Thyroid gland (tissue), 4 donors: ENCODE measurements at regions not wholly inside any gene's neighbourhood (a gene's known extent, or its start where the extent isn't known, plus 50 kb on each side); places are given as distances from the start of the nearest gene placed in this dataset.

Experiments used
- DNase-seq, 2 donors: peaks; one replicate each; pipeline ENCODE4 v3.0.0-alpha.2; 2019
- H3K27ac ChIP-seq, 3 donors: fragments of 200-600 bp; sonication (generic); 1 replicate in 2 of 3; 2 replicates in 1 of 3; pipeline ENCODE4 v1.5.1; 2016 to 2019; ENCODE audit warnings: mild to moderate bottlenecking in 1 of 3, moderate library complexity in 1 of 3
- H3K27me3 ChIP-seq: fragments of 200-600 bp; sonication (generic); one replicate; pipeline ENCODE4 v1.5.1; 2019
- H3K36me3 ChIP-seq, 2 donors: fragments of 200-600 bp; sonication (generic); one replicate each; pipeline ENCODE4 v1.5.1; 2016 to 2019
- H3K4me1 ChIP-seq, 2 donors: fragments of 200-600 bp; sonication (generic); one replicate each; pipeline ENCODE4 v1.5.1; 2017 to 2019
- H3K4me3 ChIP-seq, 3 donors: fragments of 200-600 bp; sonication (generic); replicated peaks in 1 of 3; 1 replicate in 2 of 3; 2 replicates in 1 of 3; pipeline ENCODE4 v1.5.1; 2016; ENCODE audit warnings: mild to moderate bottlenecking in 1 of 3
- H3K9me3 ChIP-seq: fragments of 200-600 bp; sonication (generic); one replicate; pipeline ENCODE4 v1.5.1; 2017
- CTCF ChIP-seq, 6 experiments: fragments of 200-600 bp in 3 of 6; fragments of 450-650 bp in 3 of 6; sonication (generic) in 3 of 6; IDR thresholded peaks; one replicate each; pipeline ENCODE4 v1.5.1; 2016 to 2019; ENCODE audit warnings: antibody characterized with exemption in 6 of 6, mild to moderate bottlenecking in 2 of 6, inconsistent platforms in 1 of 6, moderate library complexity in 1 of 6
- POLR2A ChIP-seq, 2 donors: fragments of 450-650 bp; IDR thresholded peaks; one replicate each; pipeline ENCODE4 v1.6.1; 2017; ENCODE audit warnings: antibody characterized with exemption in 2 of 2, mild to moderate bottlenecking in 2 of 2, moderate library complexity in 1 of 2
- WGBS, 2 donors: methylation state at CpG; one replicate each; pipeline ENCODE4 v1.1.5; 2017; 5-methylcytosine and 5-hydroxymethylcytosine counted together
- intact Hi-C: fragments of 100-400 bp; cut with DNase I; formaldehyde crosslinking; loops from one replicate; pipeline ENCODE4 v1.15.1; 2023

- Histone ChIP-seq H3K27me3 (no peaks in the 10 kb centered on the region), H3K27ac (no peak overlapping the region), H3K36me3 (no peaks in the 10 kb centered on the region), H3K9me3 (no peaks in the 10 kb centered on the region), H3K4me3 (no peak overlapping the region), H3K4me1 (no peaks in the 10 kb centered on the region)
- TF ChIP-seq POLR2A (IDR thresholded peaks at IDR 0.05) = no peak
- TF ChIP-seq CTCF (IDR thresholded peaks at IDR 0.05) = no peak
- intact Hi-C loops = loop anchor here (5.0 kb wide), 1 partner anchor 50 kb away; no protein-coding TSS in a partner anchor
- 74 to 79% methylated on average over 9 of the region's 9 CpGs for WGBS, 2 donors
- DNase-seq = no peak
Measured at GRCh38 chr17:73706858-73707257, 62.6 kb upstream of the SDK2 start.

- WGBS, 2 donors = 94 to 95% methylated on average over 4 of the region's 4 CpGs
- intact Hi-C loops = loop anchor here (5.0 kb wide), 1 partner anchor 50 kb away; no protein-coding TSS in a partner anchor
- no peak for DNase-seq
- no peak overlapping the region for H3K4me3 ChIP-seq
- no peaks in the 10 kb centered on the region for H3K27me3 ChIP-seq
- no peaks in the 10 kb centered on the region for H3K9me3 ChIP-seq
- no peaks in the 10 kb centered on the region for H3K4me1 ChIP-seq
- TF ChIP-seq POLR2A (IDR thresholded peaks at IDR 0.05) (no peak), CTCF (IDR thresholded peaks at IDR 0.05) (no peak)
- H3K36me3 ChIP-seq = no peaks in the 10 kb centered on the region
- no peak overlapping the region for H3K27ac ChIP-seq
Measured at GRCh38 chr17:73707358-73707757, 63.1 kb upstream of the SDK2 start.

- Histone ChIP-seq H3K27me3 (no peaks in the 10 kb centered on the region), H3K36me3 (no peaks in the 10 kb centered on the region), H3K27ac (no peak overlapping the region), H3K9me3 (no peaks in the 10 kb centered on the region), H3K4me1 (no peaks in the 10 kb centered on the region), H3K4me3 (no peak overlapping the region)
- intact Hi-C loops = loop anchor here (2.0 to 10.0 kb wide), 2 partner anchors 115 to 281 kb away; no protein-coding TSS in a partner anchor
- peak; percentile 78 to 86 for DNase-seq
- TF ChIP-seq POLR2A (IDR thresholded peaks at IDR 0.05) = no peak
- peak; percentile 62 to 91 (median 86) for TF ChIP-seq CTCF (IDR thresholded peaks at IDR 0.05)
- WGBS, 2 donors = 9 to 14% methylated on average over 14 to 15 of the region's 15 CpGs
Measured at GRCh38 chr17:73710095-73710592, 65.9 kb upstream of the SDK2 start.

- no peak for TF ChIP-seq POLR2A (IDR thresholded peaks at IDR 0.05)
- no peak for TF ChIP-seq CTCF (IDR thresholded peaks at IDR 0.05)
Measured at GRCh38 chr17:73711184-73711583, 66.9 kb upstream of the SDK2 start.

GRCh38 chr17:73711916-73712315, 67.7 kb upstream of the SDK2 start:
- Histone ChIP-seq H3K9me3 (no peaks in the 10 kb centered on the region), H3K27ac (no peak overlapping the region), H3K4me1 (no peaks in the 10 kb centered on the region), H3K27me3 (no peaks in the 10 kb centered on the region), H3K4me3 (no peak overlapping the region), H3K36me3 (no peaks in the 10 kb centered on the region)
- 82 to 83% methylated on average over 8 of the region's 8 CpGs for WGBS, 2 donors
- TF ChIP-seq CTCF (IDR thresholded peaks at IDR 0.05) (no peak), POLR2A (IDR thresholded peaks at IDR 0.05) (no peak)
- intact Hi-C loops = loop anchor here (2.0 to 10.0 kb wide), 2 partner anchors 117 to 283 kb away; no protein-coding TSS in a partner anchor
- no peak for DNase-seq

More at GRCh38 chr17:73711184-73711583, 66.9 kb upstream of the SDK2 start:
- no peaks in the 10 kb centered on the region for H3K36me3 ChIP-seq
- WGBS, 2 donors = 80 to 83% methylated on average over 5 of the region's 5 CpGs
- no peaks in the 10 kb centered on the region for H3K27me3 ChIP-seq
- H3K27ac ChIP-seq = no peak overlapping the region
- no peak overlapping the region for H3K4me3 ChIP-seq
- H3K4me1 ChIP-seq = no peaks in the 10 kb centered on the region
- no peak for DNase-seq
- no peaks in the 10 kb centered on the region for H3K9me3 ChIP-seq
- intact Hi-C loops = loop anchor here (2.0 to 10.0 kb wide), 2 partner anchors 116 to 282 kb away; no protein-coding TSS in a partner anchor
